Keratinocyte (primary cell): ENCODE measurements at regions not wholly inside any gene's neighbourhood (a gene's known extent, or its start where the extent isn't known, plus 50 kb on each side); places are given as distances from the start of the nearest gene placed in this dataset.

ENCODE experiments used
- EZH2 ChIP-seq: IDR thresholded peaks from one replicate; pipeline ENCODE4 v1.6.1; 2012; ENCODE audit warnings: inconsistent platforms, mild to moderate bottlenecking, low read length, moderate library complexity
- TF ChIP-seq, protein P1 (sequence below), 3 experiments: IDR thresholded peaks in 1 of 3; conservative IDR thresholded peaks in 1 of 3; optimal IDR thresholded peaks in 1 of 3; 2 replicates in 2 of 3; 3 replicates in 1 of 3; pipeline versions ENCODE3 to v1.5.1; 2011; ENCODE audit warnings: low read length in 3 of 3, mild to moderate bottlenecking in 3 of 3, moderate library complexity in 2 of 3, control low read depth in 1 of 3, inconsistent platforms in 1 of 3; ENCODE audit not compliant: insufficient read depth in 2 of 3; ENCODE audit errors: extremely low read depth in 1 of 3

GRCh38 chr2:194602750-194603149 lies 1054.3 kb upstream of the SLC39A10 start:
- TF ChIP-seq, protein P1, sequence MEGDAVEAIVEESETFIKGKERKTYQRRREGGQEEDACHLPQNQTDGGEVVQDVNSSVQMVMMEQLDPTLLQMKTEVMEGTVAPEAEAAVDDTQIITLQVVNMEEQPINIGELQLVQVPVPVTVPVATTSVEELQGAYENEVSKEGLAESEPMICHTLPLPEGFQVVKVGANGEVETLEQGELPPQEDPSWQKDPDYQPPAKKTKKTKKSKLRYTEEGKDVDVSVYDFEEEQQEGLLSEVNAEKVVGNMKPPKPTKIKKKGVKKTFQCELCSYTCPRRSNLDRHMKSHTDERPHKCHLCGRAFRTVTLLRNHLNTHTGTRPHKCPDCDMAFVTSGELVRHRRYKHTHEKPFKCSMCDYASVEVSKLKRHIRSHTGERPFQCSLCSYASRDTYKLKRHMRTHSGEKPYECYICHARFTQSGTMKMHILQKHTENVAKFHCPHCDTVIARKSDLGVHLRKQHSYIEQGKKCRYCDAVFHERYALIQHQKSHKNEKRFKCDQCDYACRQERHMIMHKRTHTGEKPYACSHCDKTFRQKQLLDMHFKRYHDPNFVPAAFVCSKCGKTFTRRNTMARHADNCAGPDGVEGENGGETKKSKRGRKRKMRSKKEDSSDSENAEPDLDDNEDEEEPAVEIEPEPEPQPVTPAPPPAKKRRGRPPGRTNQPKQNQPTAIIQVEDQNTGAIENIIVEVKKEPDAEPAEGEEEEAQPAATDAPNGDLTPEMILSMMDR (optimal IDR thresholded peaks at IDR 0.05 in 1 of 3, IDR thresholded peaks at IDR 0.05 in 1 of 3, conservative IDR thresholded peaks at IDR 0.05 in 1 of 3; ENCODE audit: extremely low read depth in 1 of 3, insufficient read depth in 2 of 3, low read length in 3 of 3), result no peak
- no peak for TF ChIP-seq EZH2
